ENCODE measurements at regions not wholly inside any gene's neighbourhood (a gene's known extent, or its start where the extent isn't known, plus 50 kb on each side); places are given as distances from the start of the nearest gene placed in this dataset.

DNA sequence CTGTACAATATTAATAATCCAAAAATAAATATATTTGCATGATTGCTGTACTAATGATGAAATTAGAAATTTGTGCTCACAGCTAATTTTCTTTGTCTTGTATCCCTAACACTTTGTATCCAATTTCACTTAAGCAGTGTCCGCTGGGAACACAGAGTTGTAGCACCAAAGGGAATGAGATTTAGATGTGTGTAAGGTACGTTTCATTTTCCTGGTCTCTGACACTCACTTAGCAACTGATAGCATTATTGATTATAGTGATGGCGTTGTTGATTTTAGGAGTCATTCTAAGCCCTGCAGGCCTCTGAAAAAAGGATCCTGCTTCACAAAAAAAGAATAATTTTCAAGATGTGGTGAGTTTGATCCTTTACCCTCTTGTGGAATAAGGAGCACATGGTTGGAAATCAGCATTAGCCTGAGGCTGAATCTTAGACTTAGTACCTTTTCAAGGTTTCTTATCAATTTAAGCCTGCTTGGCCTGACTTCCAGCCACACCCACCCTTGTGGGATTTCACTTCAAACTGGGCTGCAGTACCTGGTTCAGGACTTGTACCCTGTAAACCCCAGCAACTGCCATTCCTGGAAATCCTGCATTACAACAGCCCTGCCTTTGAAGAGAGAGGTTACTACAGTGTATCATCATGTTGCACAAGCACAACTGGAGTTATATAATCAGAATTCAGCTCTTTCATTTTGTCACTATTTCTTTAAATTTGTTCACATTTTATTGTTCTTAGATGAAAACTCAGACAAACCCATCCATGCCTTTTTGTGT, 116.2 kb downstream of the RND3 start:
- TF ChIP-seq POLR2AphosphoS5 (IDR thresholded peaks at IDR 0.05; ENCODE audit: low read depth, low read length): no peak
- TF ChIP-seq POLR2A (IDR thresholded peaks at IDR 0.05; ENCODE audit: low read depth, low read length): no peak
